ENCODE measurements at regions not wholly inside any gene's neighbourhood (a gene's known extent, or its start where the extent isn't known, plus 50 kb on each side); places are given as distances from the start of the nearest gene placed in this dataset.

- DNase-seq, result no peak
Measured at GRCh38 chr2:203813684-203814083, 53.9 kb upstream of the CTLA4 start.

GRCh38 chr2:203814661-203815540, 52.7 kb upstream of the CTLA4 start:
- DNase-seq, result peak; percentile 6

DNA sequence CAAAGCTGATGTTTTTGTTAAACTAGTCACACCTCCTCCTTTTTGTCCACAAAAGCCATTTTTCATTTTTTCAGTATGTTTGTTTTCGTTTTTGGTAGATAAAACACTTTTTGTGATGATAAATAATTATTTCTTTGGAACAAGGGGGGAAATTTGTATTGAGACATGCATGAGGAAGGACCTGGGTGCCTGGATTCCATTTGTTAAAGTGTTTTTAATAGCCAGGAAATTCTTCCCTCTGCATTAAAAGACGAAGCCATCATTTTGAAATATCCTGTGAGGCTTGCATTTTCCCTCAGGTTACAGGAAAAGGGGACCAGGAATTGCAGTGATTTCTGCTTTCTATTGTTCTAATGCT, 52.1 kb upstream of the CTLA4 start:
- DNase-seq, result no peak

- no peak for DNase-seq
Measured at GRCh38 chr2:203817147-203817546, 50.4 kb upstream of the CTLA4 start.

All from effector CD8-positive, alpha-beta T cell (primary cell).